HG03175 (cell line): ENCODE measurements at regions not wholly inside any gene's neighbourhood (a gene's known extent, or its start where the extent isn't known, plus 50 kb on each side); places are given as distances from the start of the nearest gene placed in this dataset.

Source experiments
- ATAC-seq: cut with Tn5 transposase; IDR thresholded peaks from one replicate; pipeline ENCODE4 v1.9.1; 2021; ENCODE audit warnings: mild to moderate bottlenecking, moderate library complexity; ENCODE audit not compliant: unreplicated experiment

DNA sequence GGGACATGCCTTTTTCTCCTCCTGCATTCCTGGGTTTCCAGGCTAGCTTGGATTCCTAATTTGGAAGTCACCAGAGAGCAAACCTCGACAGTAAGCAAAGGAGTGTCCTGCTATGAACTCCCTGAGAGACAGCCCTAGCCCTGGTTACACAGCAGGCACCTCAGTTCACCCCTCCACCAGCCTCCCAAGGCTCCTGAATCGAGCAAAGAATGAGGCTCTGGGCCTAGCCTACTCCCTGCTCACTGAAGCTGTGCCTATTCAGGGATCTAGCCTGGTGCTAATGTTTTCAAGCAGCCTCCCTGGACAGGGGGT, 66.7 kb upstream of the RMDN2 start:
- ATAC-seq = no peak

DNA sequence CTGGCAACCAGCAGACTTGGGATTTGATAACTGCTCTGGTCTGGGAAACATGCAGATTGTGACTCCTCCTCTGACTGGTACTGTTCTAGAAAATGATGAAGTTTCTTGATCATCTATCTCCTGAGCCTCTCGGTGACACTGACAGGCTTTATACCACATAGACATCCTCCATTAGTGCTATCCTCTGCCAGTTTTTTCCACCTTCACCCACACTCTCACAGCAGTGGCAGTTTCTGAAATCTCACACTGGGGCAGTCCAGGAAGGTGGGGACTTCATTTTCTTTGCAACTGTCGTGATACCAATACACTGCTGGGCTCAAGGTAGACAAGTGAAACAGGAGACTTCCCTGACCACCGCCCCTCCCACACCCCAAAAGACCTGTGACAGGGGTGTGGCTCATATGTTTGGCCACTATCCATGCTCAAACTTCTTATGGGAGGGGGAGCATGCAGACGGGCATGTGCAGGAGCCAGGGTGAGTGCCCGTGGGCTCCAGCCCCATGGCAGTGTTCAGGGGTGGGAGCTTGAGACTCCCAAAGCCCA, 66.3 kb upstream of the RMDN2 start:
- ATAC-seq = no peak

- no peak for ATAC-seq
These were observed 62.5 kb upstream of the RMDN2 start for GRCh38 chr2:37862620-37863019.

- ATAC-seq = no peak
These were observed 60.9 kb upstream of the RMDN2 start for GRCh38 chr2:37864217-37864616.

GRCh38 chr2:37865640-37866039, 59.4 kb upstream of the RMDN2 start:
- no peak for ATAC-seq

- ATAC-seq = no peak
These were observed 58.7 kb upstream of the RMDN2 start for GRCh38 chr2:37866171-37866934.

- no peak for ATAC-seq
These were observed 57.9 kb upstream of the RMDN2 start for GRCh38 chr2:37867166-37867565.

DNA sequence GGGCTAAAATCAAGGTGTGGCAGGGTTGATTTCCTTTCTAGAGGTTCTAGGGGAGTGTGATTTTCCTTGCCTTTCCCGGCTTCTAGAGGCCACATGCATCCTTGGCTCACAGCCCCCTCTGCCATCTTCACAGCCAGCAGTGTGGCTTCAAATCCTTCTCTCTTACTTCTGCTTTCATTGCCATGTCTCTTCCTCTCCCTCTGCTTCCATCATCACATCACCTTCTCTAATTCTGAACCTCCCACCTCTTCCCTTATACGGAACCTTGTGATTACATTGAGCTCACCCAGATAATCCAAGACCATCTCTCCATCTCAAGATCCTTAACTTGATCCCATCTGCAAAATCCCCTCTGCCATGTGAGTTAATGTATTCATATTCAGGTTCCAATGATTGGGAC, 56.2 kb upstream of the RMDN2 start:
- ATAC-seq = no peak

GRCh38 chr2:37869304-37869703, 55.8 kb upstream of the RMDN2 start:
- ATAC-seq = no peak

DNA sequence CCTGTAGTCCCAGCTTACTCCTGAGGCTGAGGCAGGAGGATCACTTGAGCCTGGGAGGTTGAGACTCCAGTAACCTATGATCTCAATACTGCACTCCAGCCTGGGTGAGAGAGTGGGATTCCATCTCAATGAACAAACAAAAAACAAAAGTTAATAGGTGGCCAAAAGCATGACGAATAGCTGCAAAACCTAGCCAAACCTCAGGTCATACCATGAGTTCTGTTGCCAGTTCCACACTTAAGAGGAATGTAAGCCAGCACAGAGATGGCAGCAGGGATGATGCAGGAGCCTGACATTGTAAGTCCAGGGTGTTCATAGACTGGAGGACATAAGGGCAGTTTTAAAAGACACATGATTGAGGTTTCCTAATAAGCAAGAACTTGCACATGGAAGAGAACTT, 55.3 kb upstream of the RMDN2 start:
- ATAC-seq = no peak

- no peak for ATAC-seq
These were observed 54.3 kb upstream of the RMDN2 start for GRCh38 chr2:37870829-37871228.

- peak; percentile 75 for ATAC-seq
These were observed 53.5 kb upstream of the RMDN2 start for GRCh38 chr2:37871456-37872191.

DNA sequence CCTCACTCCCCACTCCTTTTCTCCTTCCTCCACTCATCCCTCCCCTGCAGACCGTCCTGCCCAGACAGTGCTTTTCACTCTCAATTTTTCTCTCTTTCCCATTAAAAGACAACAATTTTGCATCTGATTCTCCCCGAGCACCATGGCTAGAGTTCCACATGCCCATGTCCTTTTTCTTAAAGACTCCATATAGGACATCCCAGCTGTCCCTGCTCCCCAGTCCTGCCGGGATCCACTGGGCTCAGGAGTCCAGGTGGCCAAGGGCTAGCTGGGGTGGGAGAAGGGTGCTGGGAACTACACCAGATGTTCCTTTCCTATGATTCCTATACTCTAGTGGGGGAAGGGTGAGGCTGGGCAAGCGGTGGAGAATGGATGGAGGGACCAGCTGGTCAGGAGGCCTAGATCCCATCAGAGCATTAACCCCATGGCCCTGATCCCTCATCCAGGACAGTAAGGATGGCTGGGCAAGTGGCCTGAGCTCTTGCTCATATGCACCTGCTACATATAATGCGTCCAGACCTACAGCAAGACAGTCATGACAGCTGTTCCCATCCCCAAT, 52.8 kb upstream of the RMDN2 start:
- no peak for ATAC-seq

GRCh38 chr2:37873229-37873628, 51.9 kb upstream of the RMDN2 start:
- ATAC-seq = no peak

DNA sequence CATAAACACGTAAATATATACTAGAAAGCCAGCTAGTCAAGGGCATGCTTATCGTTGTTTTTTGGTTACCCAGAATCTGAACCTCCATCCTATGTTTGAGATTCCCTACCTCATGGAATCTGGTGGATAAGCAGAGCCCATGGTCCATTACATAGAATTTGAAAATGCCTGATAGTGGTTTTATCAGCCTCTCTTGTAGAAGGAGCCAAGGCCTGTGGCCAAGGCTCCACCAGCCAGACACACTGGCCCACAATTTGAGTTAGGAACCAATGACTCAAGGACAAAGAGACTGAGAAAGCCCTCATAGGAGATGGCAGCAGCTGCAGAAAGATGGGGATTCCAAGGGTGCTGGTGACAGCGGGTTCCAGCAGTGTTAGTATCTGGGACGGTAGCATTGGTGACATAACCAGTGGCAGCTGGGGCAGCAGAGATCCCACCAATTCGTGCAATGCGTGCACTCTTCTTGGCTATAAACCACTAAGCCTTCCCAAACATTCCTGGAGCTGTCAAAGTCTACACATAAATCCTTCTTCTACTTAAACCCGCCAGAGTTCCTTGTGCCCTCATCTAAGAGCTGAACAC, 51.2 kb upstream of the RMDN2 start:
- ATAC-seq = no peak

GRCh38 chr2:37874470-37874869, 50.6 kb upstream of the RMDN2 start:
- no peak for ATAC-seq
